DND-41 (cell line): ENCODE measurements at regions not wholly inside any gene's neighbourhood (a gene's known extent, or its start where the extent isn't known, plus 50 kb on each side); places are given as distances from the start of the nearest gene placed in this dataset.
A peak's percentile ranks its signal among the peaks of the same experiment; 100 is the strongest.

Source experiments
- ATAC-seq: fragments of 200-7000 bp; cut with Tn5 transposase; 3 replicates; pipeline ENCODE4 v1.9.1; 2021; ENCODE audit warnings: low read depth; ENCODE audit not compliant: insufficient read depth
- DNase-seq: peaks from one replicate; pipeline ENCODE4 v3.0.0-alpha.2; 2020
- H2AFZ ChIP-seq: 2 replicates; pipeline ENCODE4 v1.6.0; 2012; ENCODE audit warnings: low read depth, low read length
- H3K27ac ChIP-seq: 2 replicates; pipeline ENCODE4 v1.5.1; 2012; ENCODE audit warnings: low read length, inconsistent platforms
- H3K27me3 ChIP-seq: fragments of 200-600 bp; sonication (generic); 2 replicates; pipeline ENCODE4 v1.6.0; 2012; ENCODE audit warnings: low read length, mild to moderate bottlenecking, inconsistent platforms; ENCODE audit not compliant: insufficient read depth, poor library complexity
- H3K36me3 ChIP-seq: 2 replicates; pipeline ENCODE4 v1.5.1; 2012; ENCODE audit warnings: low read length, inconsistent platforms; ENCODE audit not compliant: insufficient read depth
- H3K4me1 ChIP-seq: 2 replicates; pipeline ENCODE4 v1.5.1; 2012; ENCODE audit warnings: mild to moderate bottlenecking, low read length; ENCODE audit not compliant: insufficient read depth
- H3K4me2 ChIP-seq: 2 replicates; pipeline ENCODE4 v1.6.0; 2012; ENCODE audit warnings: mild to moderate bottlenecking, moderate library complexity, low read length, inconsistent platforms; ENCODE audit not compliant: insufficient read depth
- H3K4me3 ChIP-seq, 2 experiments: fragments of 200-600 bp in 1 of 2; shearing (Covaris generic) in 1 of 2; 2 replicates each; pipeline ENCODE4 v1.5.1; 2012 to 2016; ENCODE audit warnings: inconsistent platforms in 2 of 2, low read length in 2 of 2, mild to moderate bottlenecking in 2 of 2, low read depth in 1 of 2, moderate library complexity in 1 of 2
- H3K79me2 ChIP-seq: 2 replicates; pipeline ENCODE4 v1.6.0; 2012; ENCODE audit warnings: low read length, inconsistent platforms; ENCODE audit not compliant: insufficient read depth
- H3K9ac ChIP-seq: 2 replicates; pipeline ENCODE4 v1.6.0; 2012; ENCODE audit warnings: low read depth, mild to moderate bottlenecking, inconsistent platforms, low read length, moderate library complexity
- H3K9me3 ChIP-seq: 2 replicates; pipeline ENCODE4 v1.5.1; 2012; ENCODE audit warnings: low read length, moderate library complexity, mild to moderate bottlenecking, inconsistent platforms; ENCODE audit not compliant: insufficient read depth, severe bottlenecking
- H4K20me1 ChIP-seq: 2 replicates; pipeline ENCODE4 v1.6.0; 2012; ENCODE audit warnings: low read length; ENCODE audit not compliant: insufficient read depth
- EZH2 ChIP-seq: IDR thresholded peaks from 3 replicates; pipeline ENCODE4 v1.6.1; 2012; ENCODE audit warnings: borderline replicate concordance, low read depth, mild to moderate bottlenecking, moderate library complexity, low read length, inconsistent platforms; ENCODE audit not compliant: severe bottlenecking
- TF ChIP-seq, protein P1 (sequence below): IDR thresholded peaks from 2 replicates; pipeline ENCODE4 v1.5.1; 2012; ENCODE audit warnings: borderline replicate concordance, low read length, moderate library complexity, mild to moderate bottlenecking; ENCODE audit not compliant: poor library complexity, severe bottlenecking; ENCODE audit errors: extremely low read depth

DNA sequence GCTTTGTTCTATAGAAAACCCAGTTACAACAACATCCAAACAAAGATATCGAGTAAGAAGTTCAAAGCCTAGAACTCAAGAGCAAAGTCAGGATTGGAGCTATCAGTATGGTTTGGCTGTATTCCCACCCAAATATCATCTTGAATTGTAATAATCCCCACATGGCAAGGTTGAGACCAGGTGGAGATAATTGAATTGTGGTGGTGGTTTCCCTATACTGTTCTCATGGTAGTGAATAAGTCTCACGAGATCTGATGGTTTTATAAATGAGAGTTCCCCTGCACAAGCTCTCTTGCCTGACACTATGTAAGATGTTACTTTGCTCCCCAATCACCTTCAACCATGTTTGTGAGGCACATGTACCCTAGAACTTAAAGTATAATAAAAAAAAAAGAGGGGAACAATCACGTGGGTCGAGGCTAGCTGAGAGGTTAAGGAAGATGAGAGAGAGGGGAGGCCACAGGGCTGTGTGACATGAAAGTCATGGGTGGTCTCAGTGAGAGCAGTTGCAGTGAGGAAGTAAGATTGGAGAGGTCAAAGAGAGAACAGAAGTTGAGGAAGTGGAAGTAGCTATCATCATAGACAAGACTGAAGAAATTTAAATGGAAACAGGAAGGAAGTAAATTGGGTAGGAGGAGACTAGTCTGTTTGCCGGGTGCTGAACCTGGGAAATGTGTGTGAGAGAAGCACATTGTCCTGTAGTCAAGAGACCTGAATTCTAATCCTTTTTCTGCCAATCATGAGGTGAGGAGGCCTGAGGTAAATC lies 80.1 kb upstream of the CD44 start:
- TF ChIP-seq, protein P1, sequence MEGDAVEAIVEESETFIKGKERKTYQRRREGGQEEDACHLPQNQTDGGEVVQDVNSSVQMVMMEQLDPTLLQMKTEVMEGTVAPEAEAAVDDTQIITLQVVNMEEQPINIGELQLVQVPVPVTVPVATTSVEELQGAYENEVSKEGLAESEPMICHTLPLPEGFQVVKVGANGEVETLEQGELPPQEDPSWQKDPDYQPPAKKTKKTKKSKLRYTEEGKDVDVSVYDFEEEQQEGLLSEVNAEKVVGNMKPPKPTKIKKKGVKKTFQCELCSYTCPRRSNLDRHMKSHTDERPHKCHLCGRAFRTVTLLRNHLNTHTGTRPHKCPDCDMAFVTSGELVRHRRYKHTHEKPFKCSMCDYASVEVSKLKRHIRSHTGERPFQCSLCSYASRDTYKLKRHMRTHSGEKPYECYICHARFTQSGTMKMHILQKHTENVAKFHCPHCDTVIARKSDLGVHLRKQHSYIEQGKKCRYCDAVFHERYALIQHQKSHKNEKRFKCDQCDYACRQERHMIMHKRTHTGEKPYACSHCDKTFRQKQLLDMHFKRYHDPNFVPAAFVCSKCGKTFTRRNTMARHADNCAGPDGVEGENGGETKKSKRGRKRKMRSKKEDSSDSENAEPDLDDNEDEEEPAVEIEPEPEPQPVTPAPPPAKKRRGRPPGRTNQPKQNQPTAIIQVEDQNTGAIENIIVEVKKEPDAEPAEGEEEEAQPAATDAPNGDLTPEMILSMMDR = no peak
- TF ChIP-seq EZH2 = no peak
- H4K20me1 ChIP-seq = no peaks in the 10 kb centered on the region
- no peak overlapping the region for H3K4me2 ChIP-seq
- H3K27ac ChIP-seq = no peak overlapping the region
- no peaks in the 10 kb centered on the region for H3K79me2 ChIP-seq
- H3K36me3 ChIP-seq = no peaks in the 10 kb centered on the region
- H2AFZ ChIP-seq = no peak overlapping the region
- no peaks in the 10 kb centered on the region for H3K27me3 ChIP-seq
- ATAC-seq (peak; percentile 23; the same call in 1 of the 3 replicates), DNase-seq (no peak)
- no peak overlapping the region for H3K4me3 ChIP-seq
- H3K4me1 ChIP-seq = peaks cover 4% of the 10 kb centered on the region; the same call in 1 of the 2 replicates
- no peaks in the 10 kb centered on the region for H3K9me3 ChIP-seq
- no peak overlapping the region for H3K9ac ChIP-seq

DNA sequence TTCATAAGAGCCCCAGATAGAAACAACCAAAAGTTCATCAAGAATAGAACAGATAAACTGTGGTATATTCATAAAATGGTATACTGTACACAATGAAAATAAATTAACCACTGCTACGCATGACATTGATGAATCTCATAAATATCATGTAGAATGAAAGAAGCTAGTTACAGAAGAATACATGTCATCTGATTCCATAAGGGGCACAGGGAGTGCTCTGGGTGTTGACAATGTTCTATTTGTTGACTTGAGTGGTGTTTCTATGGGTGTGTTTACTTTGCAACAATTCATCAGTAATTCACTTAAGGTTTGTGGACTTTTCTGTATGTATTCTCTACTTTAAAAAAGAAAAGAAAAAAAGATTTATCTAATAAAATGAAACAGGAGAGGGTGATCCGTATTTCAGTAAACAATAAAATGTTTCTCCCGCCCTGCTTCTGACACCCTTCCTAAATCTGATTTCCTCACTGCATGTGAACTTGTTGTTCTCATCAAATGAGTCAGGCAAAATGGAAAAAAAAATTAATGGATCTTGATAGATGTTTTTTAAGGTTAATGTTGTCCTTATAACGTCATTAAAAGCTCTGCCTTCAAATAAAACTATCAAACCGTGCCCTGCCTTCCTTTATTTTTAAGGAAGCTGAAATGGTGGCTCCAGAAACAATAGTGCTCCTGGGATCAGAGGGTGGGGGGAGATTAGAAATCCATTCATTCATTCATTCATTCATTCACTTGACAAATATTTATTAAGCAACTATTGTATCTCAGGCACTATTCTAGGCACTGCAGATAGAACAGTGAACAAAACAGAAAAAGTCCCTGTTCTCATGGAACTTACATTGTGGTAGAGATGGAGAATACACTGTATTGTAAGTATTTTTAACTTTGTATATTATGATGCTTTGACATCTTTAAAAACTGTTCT lies 77.2 kb upstream of the CD44 start:
- Histone ChIP-seq H3K27ac (no peak overlapping the region), H3K36me3 (no peaks in the 10 kb centered on the region), H4K20me1 (no peaks in the 10 kb centered on the region), H3K4me2 (no peak overlapping the region), H3K4me3 (no peak overlapping the region), H3K79me2 (no peaks in the 10 kb centered on the region), H3K27me3 (no peaks in the 10 kb centered on the region), H3K9ac (no peak overlapping the region), H2AFZ (no peak overlapping the region), H3K9me3 (no peaks in the 10 kb centered on the region), H3K4me1 (peaks cover 11% of the 10 kb centered on the region)
- TF ChIP-seq EZH2 = no peak
- TF ChIP-seq, protein P1 = no peak
- DNase-seq (no peak), ATAC-seq (no peak)

DNA sequence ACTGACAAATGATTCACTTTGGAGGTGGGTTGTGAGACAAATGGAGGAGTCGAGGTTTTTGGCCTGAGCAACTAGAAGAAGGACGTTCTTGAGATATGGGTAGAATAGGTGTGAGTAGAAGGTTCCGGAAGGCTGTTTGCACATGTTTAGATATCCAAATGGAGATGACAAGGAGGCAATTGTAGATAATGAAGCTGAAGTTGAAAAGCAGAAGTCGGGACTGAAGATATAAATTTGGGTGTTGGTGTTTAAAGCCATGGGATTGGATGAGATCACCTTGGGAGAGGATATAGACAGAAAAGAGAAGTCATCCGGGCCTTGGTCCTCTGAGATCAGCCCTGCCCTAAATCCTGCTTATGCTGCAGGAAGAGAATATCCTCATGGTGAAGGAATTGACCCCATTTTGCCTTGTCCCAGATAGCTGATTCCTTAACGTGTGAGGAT lies 75.5 kb upstream of the CD44 start:
- Histone ChIP-seq H3K79me2 (no peaks in the 10 kb centered on the region), H3K27ac (no peak overlapping the region), H3K9me3 (no peaks in the 10 kb centered on the region), H3K4me3 (no peak overlapping the region), H3K9ac (no peak overlapping the region), H4K20me1 (no peaks in the 10 kb centered on the region), H3K4me2 (no peak overlapping the region), H3K27me3 (no peaks in the 10 kb centered on the region), H2AFZ (no peak overlapping the region), H3K4me1 (peaks cover 25% of the 10 kb centered on the region), H3K36me3 (no peaks in the 10 kb centered on the region)
- ATAC-seq (no peak), DNase-seq (no peak)
- TF ChIP-seq, protein P1 = no peak
- no peak for TF ChIP-seq EZH2
